PC-9 (cell line): ENCODE measurements at regions not wholly inside any gene's neighbourhood (a gene's known extent, or its start where the extent isn't known, plus 50 kb on each side); places are given as distances from the start of the nearest gene placed in this dataset.

Source experiments
- EZH2 ChIP-seq: fragments of 200-600 bp; sonication (generic); IDR thresholded peaks from 2 replicates; pipeline ENCODE4 v1.8.0; 2017; ENCODE audit warnings: antibody characterized with exemption, low read depth
- TF ChIP-seq, protein P1 (sequence below): fragments of 200-600 bp; sonication (generic); conservative IDR thresholded peaks from 2 replicates; pipeline ENCODE4 v1.6.1; 2017; ENCODE audit warnings: mixed run types, antibody characterized with exemption, mild to moderate bottlenecking, moderate library complexity

GRCh38 chr5:5967944-5968343 lies 410.4 kb downstream of the MED10 start:
- TF ChIP-seq, protein P1, sequence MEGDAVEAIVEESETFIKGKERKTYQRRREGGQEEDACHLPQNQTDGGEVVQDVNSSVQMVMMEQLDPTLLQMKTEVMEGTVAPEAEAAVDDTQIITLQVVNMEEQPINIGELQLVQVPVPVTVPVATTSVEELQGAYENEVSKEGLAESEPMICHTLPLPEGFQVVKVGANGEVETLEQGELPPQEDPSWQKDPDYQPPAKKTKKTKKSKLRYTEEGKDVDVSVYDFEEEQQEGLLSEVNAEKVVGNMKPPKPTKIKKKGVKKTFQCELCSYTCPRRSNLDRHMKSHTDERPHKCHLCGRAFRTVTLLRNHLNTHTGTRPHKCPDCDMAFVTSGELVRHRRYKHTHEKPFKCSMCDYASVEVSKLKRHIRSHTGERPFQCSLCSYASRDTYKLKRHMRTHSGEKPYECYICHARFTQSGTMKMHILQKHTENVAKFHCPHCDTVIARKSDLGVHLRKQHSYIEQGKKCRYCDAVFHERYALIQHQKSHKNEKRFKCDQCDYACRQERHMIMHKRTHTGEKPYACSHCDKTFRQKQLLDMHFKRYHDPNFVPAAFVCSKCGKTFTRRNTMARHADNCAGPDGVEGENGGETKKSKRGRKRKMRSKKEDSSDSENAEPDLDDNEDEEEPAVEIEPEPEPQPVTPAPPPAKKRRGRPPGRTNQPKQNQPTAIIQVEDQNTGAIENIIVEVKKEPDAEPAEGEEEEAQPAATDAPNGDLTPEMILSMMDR = no peak
- no peak for TF ChIP-seq EZH2
